ENCODE measurements at regions not wholly inside any gene's neighbourhood (a gene's known extent, or its start where the extent isn't known, plus 50 kb on each side); places are given as distances from the start of the nearest gene placed in this dataset.

GRCh38 chr9:33637881-33638280 lies 113.8 kb downstream of the ANKRD18B start:
- Histone ChIP-seq H3K27me3 (peaks cover 0 to 59% (median 17%) of the 10 kb centered on the region in 9 donors), H3K27ac (no peak overlapping the region), H3K4me3 (no peak overlapping the region), H3K4me1 (no peaks in the 10 kb centered on the region), H3K9me3 (no peaks in the 10 kb centered on the region), H3K36me3 (no peaks in the 10 kb centered on the region)
- intact Hi-C loops (cut with DNase I): no loop called here
- 39 to 47% (median 43%) methylated on average over 8 of the region's 8 CpGs for WGBS, 4 donors
- ATAC-seq: no peak
- TF ChIP-seq POLR2A (IDR thresholded peaks at IDR 0.05): no peak
- TF ChIP-seq, protein P1, sequence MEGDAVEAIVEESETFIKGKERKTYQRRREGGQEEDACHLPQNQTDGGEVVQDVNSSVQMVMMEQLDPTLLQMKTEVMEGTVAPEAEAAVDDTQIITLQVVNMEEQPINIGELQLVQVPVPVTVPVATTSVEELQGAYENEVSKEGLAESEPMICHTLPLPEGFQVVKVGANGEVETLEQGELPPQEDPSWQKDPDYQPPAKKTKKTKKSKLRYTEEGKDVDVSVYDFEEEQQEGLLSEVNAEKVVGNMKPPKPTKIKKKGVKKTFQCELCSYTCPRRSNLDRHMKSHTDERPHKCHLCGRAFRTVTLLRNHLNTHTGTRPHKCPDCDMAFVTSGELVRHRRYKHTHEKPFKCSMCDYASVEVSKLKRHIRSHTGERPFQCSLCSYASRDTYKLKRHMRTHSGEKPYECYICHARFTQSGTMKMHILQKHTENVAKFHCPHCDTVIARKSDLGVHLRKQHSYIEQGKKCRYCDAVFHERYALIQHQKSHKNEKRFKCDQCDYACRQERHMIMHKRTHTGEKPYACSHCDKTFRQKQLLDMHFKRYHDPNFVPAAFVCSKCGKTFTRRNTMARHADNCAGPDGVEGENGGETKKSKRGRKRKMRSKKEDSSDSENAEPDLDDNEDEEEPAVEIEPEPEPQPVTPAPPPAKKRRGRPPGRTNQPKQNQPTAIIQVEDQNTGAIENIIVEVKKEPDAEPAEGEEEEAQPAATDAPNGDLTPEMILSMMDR (IDR thresholded peaks at IDR 0.05): no peak
- no peak for DNase-seq

- WGBS, 4 donors: 48 to 63% (median 56%) methylated on average over 6 of the region's 6 CpGs
- intact Hi-C loops (cut with DNase I): no loop called here
- H3K4me3 ChIP-seq: no peak overlapping the region
- no peak for TF ChIP-seq POLR2A (IDR thresholded peaks at IDR 0.05)
- TF ChIP-seq, protein P1 (IDR thresholded peaks at IDR 0.05): no peak
- ATAC-seq (no peak), DNase-seq (no peak)
- peaks cover 0 to 59% (median 16%) of the 10 kb centered on the region in 9 donors for H3K27me3 ChIP-seq
- H3K27ac ChIP-seq: no peak overlapping the region
- no peaks in the 10 kb centered on the region for H3K9me3 ChIP-seq
- no peaks in the 10 kb centered on the region for H3K4me1 ChIP-seq
- no peaks in the 10 kb centered on the region for H3K36me3 ChIP-seq
These were observed 114.4 kb downstream of the ANKRD18B start for GRCh38 chr9:33638391-33638915.

- intact Hi-C loops (cut with DNase I): no loop called here
- Histone ChIP-seq H3K36me3 (no peaks in the 10 kb centered on the region), H3K27me3 (peaks cover 0 to 18% (median 0%) of the 10 kb centered on the region in 9 donors), H3K4me3 (no peak overlapping the region), H3K9me3 (no peaks in the 10 kb centered on the region), H3K4me1 (no peaks in the 10 kb centered on the region), H3K27ac (no peak overlapping the region)
- DNase-seq: no peak
- TF ChIP-seq, protein P1 (IDR thresholded peaks at IDR 0.05): no peak
- no peak for TF ChIP-seq POLR2A (IDR thresholded peaks at IDR 0.05)
- ATAC-seq: no peak
These were observed 121.7 kb downstream of the ANKRD18B start for GRCh38 chr9:33645706-33646105.

DNA sequence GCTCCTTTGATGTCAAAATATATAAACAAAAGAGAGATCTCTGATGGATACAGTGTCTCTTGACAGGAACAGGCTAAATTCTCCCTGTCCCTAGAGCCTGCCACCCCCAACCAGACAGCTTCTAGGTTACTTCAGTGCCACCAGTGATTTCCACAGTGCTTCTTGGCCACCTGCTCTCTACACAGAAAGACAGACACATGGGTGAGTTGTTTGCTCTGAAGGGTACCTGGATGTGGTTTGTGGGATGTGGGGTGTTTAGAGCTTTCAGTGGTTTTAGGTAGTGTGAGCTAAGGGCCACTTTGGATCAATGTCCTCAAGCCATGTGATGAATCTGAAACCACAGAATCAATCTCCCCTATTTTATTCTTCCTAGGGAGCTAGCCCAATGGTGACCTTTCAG lies 125.4 kb downstream of the ANKRD18B start:
- DNase-seq (no peak), ATAC-seq (no peak)
- Histone ChIP-seq H3K9me3 (no peaks in the 10 kb centered on the region), H3K36me3 (no peaks in the 10 kb centered on the region), H3K4me3 (no peak overlapping the region), H3K4me1 (no peaks in the 10 kb centered on the region), H3K27ac (no peak overlapping the region), H3K27me3 (peaks cover 0 to 22% (median 0%) of the 10 kb centered on the region in 9 donors)
- TF ChIP-seq, protein P1 (IDR thresholded peaks at IDR 0.05): no peak
- no peak for TF ChIP-seq POLR2A (IDR thresholded peaks at IDR 0.05)
- intact Hi-C loops (cut with DNase I): no loop called here

Data from heart left ventricle (tissue), 16 donors.